ENCODE measurements at regions not wholly inside any gene's neighbourhood (a gene's known extent, or its start where the extent isn't known, plus 50 kb on each side); places are given as distances from the start of the nearest gene placed in this dataset.
A peak's percentile ranks its signal among the peaks of the same experiment; 100 is the strongest.

DNA sequence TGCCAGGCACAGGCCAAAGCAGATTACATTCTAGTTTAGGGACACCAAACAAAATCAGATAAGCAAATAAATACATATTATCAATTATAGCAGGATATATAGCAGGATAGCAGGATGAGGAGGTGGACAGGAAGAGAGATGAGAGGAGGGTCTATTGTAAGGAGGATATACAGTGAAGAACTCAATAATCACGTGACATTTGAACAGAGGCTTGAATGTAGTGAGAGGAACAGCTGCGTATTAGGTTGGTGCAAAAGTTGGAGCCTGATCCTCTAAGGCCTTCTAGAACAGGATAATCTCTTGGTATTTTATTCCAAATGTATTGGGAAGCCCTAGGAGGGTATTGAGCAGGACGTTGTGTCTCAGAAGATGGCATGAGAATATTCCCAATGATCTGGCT is 136.7 kb downstream of the CYLD start:
- no peak for DNase-seq (ENCODE audit: low spot score)

DNA sequence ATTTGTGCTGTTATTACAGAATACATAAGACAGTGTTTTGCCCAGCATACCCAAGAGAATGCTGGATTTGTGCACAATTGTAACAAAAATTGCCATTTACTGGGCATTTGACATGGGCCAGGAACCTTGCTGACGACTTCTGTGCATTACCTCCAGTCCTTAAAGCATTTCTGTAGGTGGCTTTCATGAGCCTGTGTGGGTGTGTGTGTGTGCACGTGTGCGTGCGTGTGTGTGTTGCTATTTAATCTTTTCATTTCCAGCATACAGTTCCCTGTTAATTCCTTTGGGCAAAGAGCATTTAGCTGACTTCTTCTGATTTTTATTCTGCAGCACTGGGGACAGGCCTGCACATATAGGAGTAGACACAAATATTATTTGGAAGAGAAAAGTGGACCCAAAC is 134.4 kb downstream of the CYLD start:
- DNase-seq (ENCODE audit: low spot score): no peak

DNA sequence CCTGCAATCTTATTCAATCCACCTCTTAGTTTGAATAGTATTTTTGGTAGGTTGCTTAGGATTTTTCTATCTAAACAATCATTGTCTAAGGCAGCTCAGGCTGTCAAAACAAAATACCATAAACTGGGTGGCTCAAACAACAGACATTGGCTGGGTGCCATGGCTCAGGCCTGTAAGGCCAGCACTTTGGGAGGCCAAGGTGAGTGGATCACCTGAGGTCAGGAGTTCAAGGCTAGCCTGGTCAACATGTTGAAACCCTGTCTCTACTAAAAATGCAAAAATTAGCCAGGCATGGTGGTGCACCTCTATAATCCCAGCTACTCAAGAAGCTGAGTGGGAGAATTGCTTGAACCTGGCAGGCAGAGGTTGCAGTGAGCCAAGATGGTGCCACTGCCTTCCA is 126.7 kb downstream of the CYLD start:
- DNase-seq (ENCODE audit: low spot score): no peak

DNA sequence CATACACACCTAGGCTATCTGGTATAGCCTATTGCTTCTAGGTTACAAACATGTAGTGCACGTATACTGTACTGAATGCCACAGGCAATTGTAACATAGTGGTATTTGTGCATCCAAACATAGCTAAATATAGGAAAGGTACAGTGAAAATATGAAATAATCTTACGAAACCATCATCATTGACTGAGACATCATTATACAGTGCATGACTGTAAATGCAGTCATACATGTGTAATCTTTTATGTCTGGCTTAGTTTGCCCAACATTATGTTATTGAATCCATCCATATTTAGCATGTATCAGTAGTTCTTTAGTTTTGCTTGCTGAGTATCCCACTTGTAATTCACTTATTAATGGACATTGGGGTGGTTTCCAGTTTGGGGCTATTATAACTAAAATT is 124.9 kb downstream of the CYLD start:
- no peak for DNase-seq (ENCODE audit: low spot score)

DNA sequence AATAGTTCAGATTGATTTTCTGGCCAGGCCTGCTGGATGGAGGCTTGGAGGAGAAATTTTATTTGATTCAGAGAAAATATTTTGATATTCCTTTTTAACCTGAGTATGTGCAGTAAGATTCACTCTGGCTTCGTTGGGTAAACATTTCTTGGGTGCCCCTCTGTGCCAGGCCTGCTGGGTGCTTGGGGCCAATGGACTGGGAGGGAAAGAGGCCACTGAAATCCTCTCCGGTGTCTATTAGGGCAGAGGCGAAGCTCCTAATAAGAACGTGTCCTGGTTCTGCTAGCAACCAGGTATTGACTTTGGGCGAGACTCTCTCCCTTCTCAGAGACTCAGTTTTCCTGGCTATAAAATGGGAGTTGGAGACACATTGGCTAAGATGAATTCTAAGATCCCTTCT is 122.5 kb downstream of the CYLD start:
- DNase-seq (ENCODE audit: low spot score): no peak

DNA sequence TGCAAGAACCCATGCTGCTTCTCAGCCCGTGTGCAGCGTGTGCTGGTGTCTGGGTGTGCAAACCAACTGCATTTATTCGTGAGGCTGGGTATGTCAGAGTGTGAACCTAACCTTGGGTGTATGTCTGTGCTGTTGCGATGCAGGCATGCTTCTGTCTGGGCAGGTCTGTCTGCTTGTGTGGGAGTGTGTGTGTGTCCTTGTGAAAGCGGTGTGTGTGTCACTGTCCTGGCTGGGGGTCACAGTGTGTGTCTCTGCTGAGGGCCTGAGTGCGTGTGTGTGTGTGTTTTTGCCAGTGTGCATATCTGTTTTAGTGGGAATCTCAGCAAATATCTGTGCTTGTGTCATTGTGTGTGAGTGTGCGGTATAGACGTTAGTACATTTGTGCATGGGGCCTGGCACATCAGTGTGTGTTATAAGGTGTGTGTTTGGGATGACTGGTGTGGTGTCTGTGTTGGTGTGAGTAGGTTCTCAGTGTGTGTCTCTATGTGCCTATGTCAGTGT is 121.8 kb downstream of the CYLD start:
- peak; percentile 4 for DNase-seq (ENCODE audit: low spot score)

DNA sequence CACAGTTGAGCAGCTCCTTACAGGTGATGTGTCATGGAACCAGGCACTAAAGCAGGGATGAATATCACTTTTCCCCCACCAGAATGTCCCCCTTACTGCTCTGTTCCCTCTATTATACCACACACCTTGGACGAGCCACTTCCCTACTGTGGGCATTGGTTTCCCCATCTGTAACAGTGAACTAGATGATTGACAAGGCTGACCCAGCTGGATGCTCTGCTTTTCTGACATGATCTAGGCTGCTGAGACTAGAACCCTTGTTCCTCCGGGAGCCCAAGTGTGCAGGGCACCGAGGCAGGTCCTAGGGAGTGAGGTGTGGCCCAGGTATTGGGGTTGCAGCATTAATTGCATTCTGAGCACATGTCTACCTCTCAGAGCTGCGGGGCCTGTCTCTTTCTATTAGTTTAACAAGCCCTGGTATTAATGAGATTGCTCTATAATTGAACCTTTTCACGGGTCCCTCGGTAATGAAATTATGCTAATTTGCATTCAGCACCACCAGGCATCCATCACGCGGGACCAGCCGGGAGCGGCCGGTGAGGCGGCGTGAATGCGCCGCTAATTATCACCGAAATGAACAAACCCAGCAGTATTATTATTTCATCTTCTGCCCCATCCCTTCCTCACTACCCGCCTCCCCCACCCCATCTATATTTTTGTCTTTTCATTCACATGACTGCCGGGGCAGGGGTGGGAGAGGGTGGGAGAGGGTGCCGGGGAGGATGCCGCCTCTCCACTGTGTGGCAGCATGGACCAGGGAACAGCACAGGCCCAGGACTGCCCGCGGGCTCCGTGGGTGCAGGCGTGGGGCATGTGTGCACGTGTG is 121.1 kb downstream of the CYLD start:
- DNase-seq (ENCODE audit: low spot score): peak; percentile 7

DNA sequence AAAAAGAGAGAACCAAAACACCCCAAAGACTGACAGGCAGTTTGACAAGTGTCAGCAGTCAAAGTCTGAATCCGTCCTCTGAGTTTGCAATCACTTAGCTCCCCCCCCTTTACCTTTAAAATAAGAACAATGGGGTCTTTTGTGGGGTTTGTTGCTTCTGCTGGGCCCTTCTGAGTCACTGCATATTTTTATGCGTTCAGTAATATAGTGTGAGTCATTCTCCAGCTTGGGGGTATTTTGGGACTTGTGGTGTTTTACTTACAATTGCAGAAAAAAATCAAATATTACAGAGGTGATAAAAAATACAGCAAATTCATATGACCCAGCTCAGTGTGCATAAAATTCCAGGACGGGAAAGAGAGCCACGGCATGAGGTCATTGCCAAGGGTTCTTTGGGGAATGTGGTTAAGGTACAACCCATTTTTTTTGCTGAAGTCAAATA is 120.1 kb downstream of the CYLD start:
- peak; percentile 38 for DNase-seq (ENCODE audit: low spot score)

DNA sequence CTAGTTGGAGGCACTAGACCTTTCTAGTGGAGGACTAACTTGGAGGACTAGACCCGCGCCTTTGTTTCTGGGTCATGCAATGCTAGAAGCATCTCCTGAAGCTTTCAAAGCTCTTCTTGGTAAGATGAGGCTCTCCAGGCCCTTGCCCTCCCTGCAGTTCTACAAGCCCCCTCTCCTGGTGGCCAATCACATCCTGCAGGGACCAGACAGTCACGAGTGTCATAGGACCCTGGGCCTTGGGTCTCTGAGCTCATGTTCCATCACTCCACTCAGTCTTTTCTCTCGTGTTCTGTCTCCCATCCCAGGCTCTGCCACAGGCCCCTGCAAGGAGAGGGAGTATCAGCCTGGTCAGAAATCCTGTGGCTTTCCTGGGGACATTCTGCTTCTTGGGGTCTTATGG is 119.6 kb downstream of the CYLD start:
- peak; percentile 8 for DNase-seq (ENCODE audit: low spot score)

DNA sequence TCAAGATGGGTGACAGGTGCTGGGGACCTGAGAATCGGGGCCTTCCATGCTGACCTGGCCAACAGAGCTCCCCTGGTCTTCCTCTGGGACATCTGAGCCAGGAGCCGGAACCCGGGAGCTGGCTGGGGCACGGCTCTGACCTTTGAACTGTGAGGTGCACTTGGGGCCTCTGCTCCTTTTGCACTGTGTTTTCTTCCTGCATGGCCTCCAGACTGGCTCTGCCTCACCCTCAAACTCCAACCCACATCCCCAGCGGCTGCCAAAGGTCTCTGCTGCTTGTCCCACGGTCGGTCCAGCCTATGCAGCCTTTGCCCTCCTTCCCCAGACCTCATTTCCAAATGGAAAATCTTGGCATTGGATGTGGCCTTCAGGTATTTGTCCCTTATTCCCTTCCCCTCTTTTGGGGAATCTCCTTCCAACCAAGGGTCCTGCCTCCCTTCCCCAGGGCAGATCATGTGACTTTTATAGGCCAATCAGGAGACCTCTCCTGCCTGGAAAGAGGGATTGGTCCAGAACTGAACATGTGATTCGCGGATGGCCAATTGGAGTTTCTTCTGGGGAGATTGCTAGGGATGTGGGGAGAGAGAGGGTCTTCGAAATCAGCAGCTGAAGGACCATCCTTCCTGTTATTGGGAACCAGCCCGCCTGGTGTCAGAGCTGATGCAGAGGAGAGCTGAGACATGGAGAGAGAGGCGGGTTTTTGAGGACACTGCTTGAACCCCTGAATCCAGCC is 117.9 kb downstream of the CYLD start:
- no peak for DNase-seq (ENCODE audit: low spot score)

DNA sequence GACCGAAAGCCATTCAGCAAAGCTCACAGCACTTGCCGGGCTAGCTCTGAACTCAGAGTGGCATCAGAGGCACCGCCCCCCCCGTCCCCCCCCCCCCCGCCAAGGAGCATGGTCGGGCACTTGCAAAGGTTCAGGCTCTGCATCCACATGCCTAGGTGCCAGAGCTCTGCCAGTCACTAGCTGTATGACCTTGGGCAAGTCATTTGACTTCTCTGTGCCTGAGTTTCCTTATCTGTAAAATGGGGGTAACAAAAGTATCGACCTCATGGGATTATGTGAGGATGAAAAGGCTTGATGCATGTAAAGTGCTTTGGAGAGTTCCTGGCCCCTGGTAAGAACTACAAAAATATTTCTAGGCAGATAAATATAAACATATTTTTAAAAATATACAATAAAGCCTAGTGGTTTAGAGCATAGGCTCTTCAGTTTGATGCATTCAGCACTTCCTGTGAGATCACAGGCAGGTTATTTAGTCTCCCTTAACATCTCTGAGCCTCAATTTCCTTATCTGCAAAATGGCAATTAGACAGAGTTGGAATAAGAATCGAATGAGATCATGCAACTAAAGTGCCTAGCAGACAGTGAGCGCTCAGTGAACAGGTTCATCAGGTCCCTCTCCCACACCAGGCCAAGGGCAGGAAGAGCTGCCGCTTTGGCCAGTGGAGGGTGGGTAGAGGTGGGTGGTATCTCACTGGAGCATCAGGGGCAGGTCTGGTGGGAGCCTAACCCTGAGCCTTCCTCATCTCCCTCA is 117.2 kb downstream of the CYLD start:
- no peak for DNase-seq (ENCODE audit: low spot score)

DNA sequence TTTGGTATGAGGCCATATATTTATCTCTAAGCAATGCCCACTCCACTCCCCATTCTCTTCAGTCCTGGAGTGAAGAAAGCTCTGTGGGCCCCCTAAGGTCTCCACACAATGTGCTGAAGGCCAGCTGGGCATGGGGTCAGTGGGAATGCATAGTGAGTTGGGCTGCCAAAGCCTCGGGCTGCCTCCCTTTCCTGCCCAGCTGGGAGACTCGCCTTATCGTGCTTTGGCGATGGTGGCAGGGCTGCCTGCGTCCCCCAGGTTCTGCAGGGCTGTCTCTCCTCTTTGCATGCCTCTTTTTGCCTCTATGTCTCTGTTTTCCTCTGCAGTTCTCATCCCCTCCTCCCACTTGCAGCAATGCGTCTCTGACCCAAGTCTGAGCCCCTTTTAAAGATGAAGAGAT is 116.5 kb downstream of the CYLD start:
- no peak for DNase-seq (ENCODE audit: low spot score)

DNA sequence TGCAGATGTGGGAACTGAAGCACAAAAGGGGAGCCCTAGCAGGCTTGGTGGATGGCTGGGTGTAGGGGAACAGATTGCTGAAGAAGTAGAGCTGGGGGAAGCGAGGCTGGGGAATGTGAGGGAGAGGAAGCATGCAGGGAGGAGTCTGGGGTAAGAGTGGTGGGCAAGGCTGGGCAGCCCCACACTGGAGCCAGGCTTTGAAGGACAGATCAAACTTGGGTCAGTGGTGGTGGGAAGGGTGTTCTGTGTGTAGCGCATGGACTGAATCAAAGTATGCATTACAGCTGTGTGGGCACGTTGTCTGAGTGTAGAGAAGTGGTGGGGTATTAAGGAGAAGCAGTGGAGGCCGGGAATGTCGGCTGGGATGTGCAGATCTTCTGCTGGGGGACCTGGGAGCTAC is 116.0 kb downstream of the CYLD start:
- no peak for DNase-seq (ENCODE audit: low spot score)

DNA sequence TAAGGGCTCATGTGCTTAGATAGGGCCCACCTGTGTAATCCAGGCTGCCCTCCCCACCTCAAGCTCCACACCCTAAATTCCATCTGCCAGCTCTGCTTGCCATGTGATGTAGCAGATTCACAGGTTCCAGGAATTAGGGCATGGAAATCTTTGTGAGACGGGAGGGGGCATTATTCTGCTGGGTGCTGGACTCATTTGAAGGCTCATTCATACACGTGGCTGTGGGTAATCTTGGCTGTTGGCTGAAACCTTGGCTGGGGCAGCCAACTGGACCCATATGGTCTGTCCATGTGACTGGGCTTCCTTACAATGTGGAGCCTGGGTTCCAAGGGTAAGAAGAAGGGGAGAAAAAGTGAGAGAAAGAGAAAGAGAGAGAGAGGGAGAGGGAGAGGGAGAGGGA is 115.1 kb downstream of the CYLD start:
- no peak for DNase-seq (ENCODE audit: low spot score)

DNA sequence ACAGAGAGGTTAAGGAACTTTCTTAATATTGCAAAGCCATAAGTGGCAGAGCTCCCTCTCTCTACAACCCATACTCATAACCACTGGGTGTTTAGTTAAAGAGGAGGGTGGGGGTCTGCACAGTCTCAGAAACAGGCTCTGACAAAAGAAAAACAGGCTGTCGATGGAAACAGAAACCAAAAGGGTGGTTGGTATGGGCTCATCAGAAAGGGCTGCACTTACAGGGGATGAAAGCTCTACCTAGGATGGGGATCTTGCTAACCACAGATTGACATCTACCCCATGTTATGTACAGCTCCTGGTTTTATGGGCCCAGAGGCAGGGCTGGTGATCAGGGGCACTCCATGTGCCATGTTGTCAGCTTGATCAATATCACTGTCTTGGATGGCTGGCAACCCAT is 111.4 kb downstream of the CYLD start:
- no peak for DNase-seq (ENCODE audit: low spot score)
